PC-3 (cell line): ENCODE measurements at regions not wholly inside any gene's neighbourhood (a gene's known extent, or its start where the extent isn't known, plus 50 kb on each side); places are given as distances from the start of the nearest gene placed in this dataset.

Source experiments
- ATAC-seq: fragments of 200-7000 bp; cut with Tn5 transposase; 2 replicates; pipeline ENCODE4 v1.9.1; 2020; ENCODE audit warnings: mild to moderate bottlenecking, moderate library complexity
- BruUV-seq: library from RNA; stranded (reverse); fragments of 400-500 nt; replicated peaks from 2 replicates; lab custom pipeline; 2021; lab: Mats Ljungman, UMichigan
- CTCF ChIA-PET: fragments of 300-600 bp; sonication (Branson Sonifier 250); formaldehyde crosslinking; loops from one replicate; lab custom pipeline; 2022; ENCODE audit warnings: antibody characterized with exemption; lab: Charles Lee
- POLR2A ChIA-PET: fragments of 300-600 bp; sonication (Branson Sonifier 250); formaldehyde crosslinking; loops from one replicate; lab custom pipeline; 2022; ENCODE audit warnings: antibody characterized with exemption; ENCODE audit not compliant: unreplicated experiment; lab: Charles Lee
- DNase-seq: peaks from one replicate; pipeline ENCODE4 v3.0.0-alpha.2; 2015
- H2AFZ ChIP-seq: fragments of 300-600 bp; sonication (generic); 2 replicates; pipeline ENCODE4 v1.6.0; 2016; ENCODE audit warnings: antibody characterized with exemption, low read length
- H3F3A ChIP-seq: fragments of 300-600 bp; sonication (generic); one replicate; pipeline ENCODE4 v1.6.0; 2017; ENCODE audit warnings: antibody characterized with exemption, low read length, control low read depth, mild to moderate bottlenecking; ENCODE audit not compliant: unreplicated experiment
- H3K27ac ChIP-seq: fragments of 300-600 bp; sonication (generic); 2 replicates; pipeline ENCODE4 v1.5.1; 2016; ENCODE audit warnings: mild to moderate bottlenecking, low read length
- H3K27me3 ChIP-seq: fragments of 300-600 bp; sonication (generic); 2 replicates; pipeline ENCODE4 v1.6.1; 2016; ENCODE audit warnings: low read length, mixed read lengths
- H3K36me3 ChIP-seq: fragments of 300-600 bp; sonication (generic); 2 replicates; pipeline ENCODE4 v1.6.1; 2016; ENCODE audit warnings: low read depth, mixed run types, low read length, mixed read lengths
- H3K4me1 ChIP-seq: fragments of 300-600 bp; sonication (generic); 2 replicates; pipeline ENCODE4 v1.5.1; 2016; ENCODE audit warnings: low read length; ENCODE audit not compliant: insufficient read depth
- H3K4me2 ChIP-seq: fragments of 300-600 bp; sonication (generic); 2 replicates; pipeline ENCODE4 v1.6.0; 2016; ENCODE audit warnings: low read length
- H3K4me3 ChIP-seq: fragments of 300-600 bp; sonication (generic); 2 replicates; pipeline ENCODE4 v1.5.1; 2016; ENCODE audit warnings: mild to moderate bottlenecking, low read length, mixed read lengths
- H3K79me2 ChIP-seq: fragments of 300-600 bp; sonication (generic); 2 replicates; pipeline ENCODE4 v1.6.1; 2017; ENCODE audit warnings: low read length, mixed read lengths
- H3K9ac ChIP-seq: fragments of 300-600 bp; sonication (generic); 2 replicates; pipeline ENCODE4 v1.6.0; 2016; ENCODE audit warnings: mild to moderate bottlenecking, low read length
- H3K9me2 ChIP-seq: fragments of 300-600 bp; sonication (generic); replicated peaks from 2 replicates; pipeline ENCODE4 v1.6.1; 2016; ENCODE audit warnings: mixed run types, low read length, mixed read lengths
- H3K9me3 ChIP-seq: fragments of 300-600 bp; sonication (generic); 2 replicates; pipeline ENCODE4 v1.6.1; 2016; ENCODE audit warnings: low read length, mixed read lengths
- H4K20me1 ChIP-seq: fragments of 300-600 bp; sonication (generic); 2 replicates; pipeline ENCODE4 v1.6.1; 2016; ENCODE audit warnings: low read length, mixed read lengths
- EZH2 ChIP-seq: fragments of 300-600 bp; sonication (generic); IDR thresholded peaks from one replicate; pipeline ENCODE4 v1.6.1; 2017; ENCODE audit warnings: antibody characterized with exemption, mild to moderate bottlenecking, low read length; ENCODE audit not compliant: unreplicated experiment
- EZH2phosphoT487 ChIP-seq: fragments of 300-600 bp; sonication (generic); IDR thresholded peaks from 2 replicates; pipeline ENCODE4 v1.6.1; 2018; ENCODE audit warnings: mild to moderate bottlenecking, antibody characterized with exemption, low read length, borderline replicate concordance
- intact Hi-C: fragments of 100-400 bp; cut with micrococcal nuclease; formaldehyde crosslinking; loops from 2 replicates; pipeline ENCODE4 v1.9.0; 2023
- TF ChIP-seq, protein P1 (sequence below): fragments of 300-600 bp; sonication (generic); conservative IDR thresholded peaks from 2 replicates; pipeline ENCODE4 v1.5.1; 2017; ENCODE audit warnings: antibody characterized with exemption, low read depth, mild to moderate bottlenecking, low read length

DNA sequence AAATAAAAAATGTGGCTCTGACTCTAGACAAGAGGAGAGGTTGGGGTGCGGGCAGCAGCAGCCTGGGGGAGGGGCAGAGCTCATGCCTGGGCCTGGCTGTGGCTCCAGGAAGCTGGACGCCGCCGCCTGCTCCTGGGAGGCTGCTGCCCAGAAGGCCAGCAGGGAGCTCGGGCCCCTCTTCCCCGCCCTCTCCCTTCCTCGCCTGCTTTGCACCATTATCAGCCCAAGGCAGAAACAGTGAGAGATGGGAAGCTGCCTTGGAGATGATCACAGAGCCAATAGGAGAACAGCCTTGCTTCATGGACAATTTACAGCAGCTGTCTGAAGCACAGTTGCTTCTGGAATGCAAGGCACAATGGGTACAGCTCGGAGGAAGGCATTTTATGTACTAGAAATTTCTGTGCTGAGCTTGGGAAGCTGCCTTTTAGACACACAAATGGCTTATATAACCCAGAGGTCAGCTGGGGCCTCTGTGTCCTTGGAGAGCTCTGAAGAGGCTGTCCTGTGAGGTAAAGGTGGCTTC lies 55.3 kb upstream of the AFF3 start:
- no peaks in the 10 kb centered on the region for H3K9me3 ChIP-seq
- no peaks in the 10 kb centered on the region for H3K36me3 ChIP-seq
- no peak overlapping the region for H3K4me3 ChIP-seq
- no peaks in the 10 kb centered on the region for H4K20me1 ChIP-seq
- no peaks in the 10 kb centered on the region for H3K9me2 ChIP-seq
- H3K9ac ChIP-seq: no peak overlapping the region
- DNase-seq: no peak
- no peaks in the 10 kb centered on the region for H3K27me3 ChIP-seq
- TF ChIP-seq EZH2 (no peak), EZH2phosphoT487 (no peak)
- TF ChIP-seq, protein P1, sequence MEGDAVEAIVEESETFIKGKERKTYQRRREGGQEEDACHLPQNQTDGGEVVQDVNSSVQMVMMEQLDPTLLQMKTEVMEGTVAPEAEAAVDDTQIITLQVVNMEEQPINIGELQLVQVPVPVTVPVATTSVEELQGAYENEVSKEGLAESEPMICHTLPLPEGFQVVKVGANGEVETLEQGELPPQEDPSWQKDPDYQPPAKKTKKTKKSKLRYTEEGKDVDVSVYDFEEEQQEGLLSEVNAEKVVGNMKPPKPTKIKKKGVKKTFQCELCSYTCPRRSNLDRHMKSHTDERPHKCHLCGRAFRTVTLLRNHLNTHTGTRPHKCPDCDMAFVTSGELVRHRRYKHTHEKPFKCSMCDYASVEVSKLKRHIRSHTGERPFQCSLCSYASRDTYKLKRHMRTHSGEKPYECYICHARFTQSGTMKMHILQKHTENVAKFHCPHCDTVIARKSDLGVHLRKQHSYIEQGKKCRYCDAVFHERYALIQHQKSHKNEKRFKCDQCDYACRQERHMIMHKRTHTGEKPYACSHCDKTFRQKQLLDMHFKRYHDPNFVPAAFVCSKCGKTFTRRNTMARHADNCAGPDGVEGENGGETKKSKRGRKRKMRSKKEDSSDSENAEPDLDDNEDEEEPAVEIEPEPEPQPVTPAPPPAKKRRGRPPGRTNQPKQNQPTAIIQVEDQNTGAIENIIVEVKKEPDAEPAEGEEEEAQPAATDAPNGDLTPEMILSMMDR: no peak
- no peak overlapping the region for H2AFZ ChIP-seq
- intact Hi-C loops: no loop called here
- H3F3A ChIP-seq: no peaks in the 10 kb centered on the region
- POLR2A ChIA-PET: no interaction called here
- H3K79me2 ChIP-seq: no peaks in the 10 kb centered on the region
- no peak overlapping the region for H3K4me2 ChIP-seq
- no peak for ATAC-seq
- H3K27ac ChIP-seq: no peak overlapping the region
- CTCF ChIA-PET: no interaction called here
- BruUV-seq: no TSS peak
- peaks cover 48% of the 10 kb centered on the region for H3K4me1 ChIP-seq

GRCh38 chr2:100196786-100197494 lies 54.5 kb upstream of the AFF3 start:
- ChIA-PET CTCF (no interaction called here), POLR2A (no interaction called here)
- no peaks in the 10 kb centered on the region for H3F3A ChIP-seq
- H3K4me3 ChIP-seq: no peak overlapping the region
- no peak for DNase-seq
- H2AFZ ChIP-seq: no peak overlapping the region
- no peaks in the 10 kb centered on the region for H3K79me2 ChIP-seq
- no peak overlapping the region for H3K9ac ChIP-seq
- intact Hi-C loops: no loop called here
- peaks cover 54% of the 10 kb centered on the region for H3K4me1 ChIP-seq
- no peaks in the 10 kb centered on the region for H3K27me3 ChIP-seq
- TF ChIP-seq EZH2phosphoT487 (no peak), EZH2 (no peak)
- TF ChIP-seq, protein P1: no peak
- no peaks in the 10 kb centered on the region for H3K9me2 ChIP-seq
- no peaks in the 10 kb centered on the region for H4K20me1 ChIP-seq
- no peak overlapping the region for H3K4me2 ChIP-seq
- H3K36me3 ChIP-seq: no peaks in the 10 kb centered on the region
- BruUV-seq: no TSS peak
- H3K9me3 ChIP-seq: no peaks in the 10 kb centered on the region
- ATAC-seq: no peak
- H3K27ac ChIP-seq: no peak overlapping the region

DNA sequence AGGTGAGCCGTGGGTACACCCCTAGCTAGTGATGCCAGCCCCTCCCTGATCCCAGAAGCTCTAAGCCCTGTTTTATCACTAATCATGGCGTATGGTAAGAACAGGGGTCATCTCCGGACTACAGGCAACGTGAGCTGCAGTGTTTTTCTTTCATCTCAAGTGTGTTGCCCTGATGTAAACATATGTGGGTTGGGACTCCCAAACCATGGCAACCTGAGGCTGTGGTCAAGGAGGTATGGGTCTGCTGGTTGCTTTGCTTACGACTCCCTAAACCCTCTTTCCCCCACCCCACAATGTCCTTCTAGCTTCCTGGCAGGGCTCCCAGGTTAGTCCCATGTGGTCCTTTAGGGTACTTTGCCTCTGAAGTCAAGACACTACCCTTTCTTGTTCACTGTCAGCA lies 53.6 kb upstream of the AFF3 start:
- BruUV-seq: no TSS peak
- POLR2A ChIA-PET: no interaction called here

More for the DNA sequence above, 53.6 kb upstream of the AFF3 start:
- Histone ChIP-seq H3K4me1 (peaks cover 51% of the 10 kb centered on the region), H4K20me1 (no peaks in the 10 kb centered on the region), H3K9me2 (no peaks in the 10 kb centered on the region), H3K27ac (no peak overlapping the region), H3K4me2 (no peak overlapping the region), H3K79me2 (no peaks in the 10 kb centered on the region), H3K9ac (no peak overlapping the region), H3K9me3 (no peaks in the 10 kb centered on the region), H3K27me3 (no peaks in the 10 kb centered on the region), H3K4me3 (no peak overlapping the region), H3F3A (no peaks in the 10 kb centered on the region), H3K36me3 (no peaks in the 10 kb centered on the region), H2AFZ (no peak overlapping the region)
- TF ChIP-seq EZH2 (no peak), EZH2phosphoT487 (no peak)
- TF ChIP-seq, protein P1: no peak
- no peak for ATAC-seq
- intact Hi-C loops: no loop called here
- no peak for DNase-seq
- CTCF ChIA-PET: no interaction called here
